Mesendoderm (in vitro differentiated cells): ENCODE measurements at regions not wholly inside any gene's neighbourhood (a gene's known extent, or its start where the extent isn't known, plus 50 kb on each side); places are given as distances from the start of the nearest gene placed in this dataset.

Experiments
- DNase-seq: peaks from one replicate; pipeline ENCODE4 v3.0.0; 2013
- H2AK5ac ChIP-seq: 2 replicates; pipeline ENCODE4 v1.6.1; 2013; ENCODE audit warnings: low read length, inconsistent platforms
- H2BK120ac ChIP-seq: 2 replicates; pipeline ENCODE4 v1.6.1; 2013; ENCODE audit warnings: low read depth, mild to moderate bottlenecking, low read length, moderate library complexity, mixed read lengths
- H2BK15ac ChIP-seq: replicated peaks from 2 replicates; pipeline ENCODE4 v1.6.1; 2013; ENCODE audit warnings: low read depth, mild to moderate bottlenecking, moderate library complexity
- H2BK5ac ChIP-seq: 2 replicates; pipeline ENCODE4 v1.6.1; 2013; ENCODE audit warnings: low read length, inconsistent platforms
- H3K18ac ChIP-seq: 2 replicates; pipeline ENCODE4 v1.6.1; 2013; ENCODE audit warnings: mild to moderate bottlenecking, low read length, mixed read lengths
- H3K23ac ChIP-seq: one replicate; pipeline ENCODE4 v1.6.1; 2013; ENCODE audit warnings: low read length
- H3K27ac ChIP-seq: 2 replicates; pipeline ENCODE4 v1.5.1; 2013; ENCODE audit warnings: low read depth, mild to moderate bottlenecking, inconsistent platforms, low read length, moderate library complexity
- H3K27me3 ChIP-seq: 2 replicates; pipeline ENCODE4 v1.6.1; 2013; ENCODE audit warnings: low read length, control low read depth, mild to moderate bottlenecking, inconsistent platforms; ENCODE audit not compliant: insufficient read depth, poor library complexity
- H3K36me3 ChIP-seq: 2 replicates; pipeline ENCODE4 v1.6.1; 2013; ENCODE audit warnings: low read length, inconsistent platforms; ENCODE audit not compliant: control insufficient read depth, insufficient read depth
- H3K4ac ChIP-seq: one replicate; pipeline ENCODE4 v1.6.1; 2013; ENCODE audit warnings: low read depth, mild to moderate bottlenecking, low read length, moderate library complexity
- H3K4me1 ChIP-seq: 2 replicates; pipeline ENCODE4 v1.6.1; 2013; ENCODE audit warnings: low read depth, low read length, inconsistent platforms; ENCODE audit not compliant: control insufficient read depth
- H3K4me2 ChIP-seq: 2 replicates; pipeline ENCODE4 v1.6.1; 2013; ENCODE audit warnings: low read length
- H3K4me3 ChIP-seq: 2 replicates; pipeline ENCODE4 v1.5.1; 2013; ENCODE audit warnings: mild to moderate bottlenecking, low read length
- H3K56ac ChIP-seq: one replicate; pipeline ENCODE4 v1.6.1; 2013; ENCODE audit warnings: low read length
- H3K79me1 ChIP-seq: 2 replicates; pipeline ENCODE4 v1.6.1; 2013; ENCODE audit warnings: low read length, inconsistent platforms
- H3K79me2 ChIP-seq: 2 replicates; pipeline ENCODE4 v1.6.1; 2013; ENCODE audit warnings: mild to moderate bottlenecking, low read length; ENCODE audit not compliant: control insufficient read depth, insufficient read depth
- H3K9ac ChIP-seq: 2 replicates; pipeline ENCODE4 v1.6.1; 2013; ENCODE audit warnings: low read length, inconsistent platforms
- H4K5ac ChIP-seq: one replicate; pipeline ENCODE4 v1.6.1; 2013; ENCODE audit warnings: low read length
- H4K8ac ChIP-seq: one replicate; pipeline ENCODE4 v1.6.1; 2013; ENCODE audit warnings: low read depth, mild to moderate bottlenecking, control low read depth, low read length, moderate library complexity
- WGBS: extraction: QIAGEN DNeasy Blood & Tissue Kit; methylation state at CpG from one replicate; pipeline ENCODE4 v1.1.7; 2013; ENCODE audit warnings: low lambda C conversion rate, missing lambda C conversion rate; ENCODE audit not compliant: insufficient coverage; ENCODE audit errors: extremely low coverage; 5-methylcytosine and 5-hydroxymethylcytosine counted together

- no peak overlapping the region for H4K8ac ChIP-seq
These were observed 493.5 kb downstream of the MTRR start for GRCh38 chr5:8362495-8362894.

GRCh38 chr5:8363138-8363537 is 494.2 kb downstream of the MTRR start:
- Histone ChIP-seq H3K27me3 (no peaks in the 10 kb centered on the region), H3K27ac (no peak overlapping the region), H2BK5ac (no peak overlapping the region), H3K36me3 (no peaks in the 10 kb centered on the region), H3K79me2 (no peaks in the 10 kb centered on the region), H3K79me1 (no peaks in the 10 kb centered on the region), H2AK5ac (no peak overlapping the region), H3K4me1 (no peaks in the 10 kb centered on the region), H3K4me2 (no peak overlapping the region), H2BK15ac (no peak overlapping the region), H4K8ac (no peak overlapping the region), H4K5ac (no peak overlapping the region), H2BK120ac (no peak overlapping the region), H3K56ac (no peak overlapping the region), H3K23ac (no peak overlapping the region), H3K18ac (no peak overlapping the region), H3K4me3 (no peak overlapping the region), H3K4ac (no peak overlapping the region), H3K9ac (no peak overlapping the region)
- WGBS: no CpG with 5 or more reads among the region's 3 CpGs
- no peak for DNase-seq

More at GRCh38 chr5:8362495-8362894, 493.5 kb downstream of the MTRR start:
- no peaks in the 10 kb centered on the region for H3K79me2 ChIP-seq
- no peak overlapping the region for H2AK5ac ChIP-seq
- no peak overlapping the region for H3K9ac ChIP-seq
- H3K36me3 ChIP-seq: no peaks in the 10 kb centered on the region
- H2BK15ac ChIP-seq: no peak overlapping the region
- H3K4me1 ChIP-seq: no peaks in the 10 kb centered on the region
- H3K27ac ChIP-seq: no peak overlapping the region
- no peak overlapping the region for H3K4ac ChIP-seq
- H3K23ac ChIP-seq: no peak overlapping the region
- no peaks in the 10 kb centered on the region for H3K79me1 ChIP-seq
- no peak overlapping the region for H4K5ac ChIP-seq
- no peak overlapping the region for H2BK120ac ChIP-seq
- no peak overlapping the region for H3K4me2 ChIP-seq
- H3K18ac ChIP-seq: no peak overlapping the region
- no peak overlapping the region for H2BK5ac ChIP-seq
- no peak overlapping the region for H3K4me3 ChIP-seq
- no CpG with 5 or more reads among the region's 1 CpG for WGBS
- no peak overlapping the region for H3K56ac ChIP-seq
- H3K27me3 ChIP-seq: no peaks in the 10 kb centered on the region
- DNase-seq: no peak

GRCh38 chr5:8366266-8366665 is 497.3 kb downstream of the MTRR start:
- H3K56ac ChIP-seq: no peak overlapping the region

GRCh38 chr5:8376478-8376877 is 507.5 kb downstream of the MTRR start:
- H3K9ac ChIP-seq: no peak overlapping the region
- no peak overlapping the region for H3K4me3 ChIP-seq
- H2BK120ac ChIP-seq: no peak overlapping the region
- no peak overlapping the region for H3K4me2 ChIP-seq
- H2AK5ac ChIP-seq: no peak overlapping the region
- H4K5ac ChIP-seq: no peak overlapping the region
- no peaks in the 10 kb centered on the region for H3K27me3 ChIP-seq
- no peak overlapping the region for H3K56ac ChIP-seq
- H3K36me3 ChIP-seq: no peaks in the 10 kb centered on the region
- H2BK5ac ChIP-seq: no peak overlapping the region
- no peak overlapping the region for H2BK15ac ChIP-seq
- no peaks in the 10 kb centered on the region for H3K79me1 ChIP-seq
- no peaks in the 10 kb centered on the region for H3K79me2 ChIP-seq
- no peak overlapping the region for H3K27ac ChIP-seq
- WGBS: no CpG with 5 or more reads among the region's 2 CpGs
- no peak overlapping the region for H3K18ac ChIP-seq
- no peak for DNase-seq
- no peak overlapping the region for H3K23ac ChIP-seq
- H4K8ac ChIP-seq: no peak overlapping the region
- no peak overlapping the region for H3K4ac ChIP-seq
- H3K4me1 ChIP-seq: no peaks in the 10 kb centered on the region

More at GRCh38 chr5:8366266-8366665, 497.3 kb downstream of the MTRR start:
- H3K4me1 ChIP-seq: no peaks in the 10 kb centered on the region
- no peak for DNase-seq
- no peak overlapping the region for H4K5ac ChIP-seq
- H4K8ac ChIP-seq: no peak overlapping the region
- no peaks in the 10 kb centered on the region for H3K36me3 ChIP-seq
- H3K27ac ChIP-seq: no peak overlapping the region
- no peak overlapping the region for H3K4me3 ChIP-seq
- H2BK5ac ChIP-seq: no peak overlapping the region
- no peak overlapping the region for H3K9ac ChIP-seq
- no peak overlapping the region for H3K23ac ChIP-seq
- H3K18ac ChIP-seq: no peak overlapping the region
- no peak overlapping the region for H3K4ac ChIP-seq
- H3K79me1 ChIP-seq: no peaks in the 10 kb centered on the region
- H3K4me2 ChIP-seq: no peak overlapping the region
- no CpG with 5 or more reads among the region's 6 CpGs for WGBS
- no peaks in the 10 kb centered on the region for H3K27me3 ChIP-seq
- no peaks in the 10 kb centered on the region for H3K79me2 ChIP-seq
- H2AK5ac ChIP-seq: no peak overlapping the region
- H2BK15ac ChIP-seq: no peak overlapping the region
- H2BK120ac ChIP-seq: no peak overlapping the region

GRCh38 chr5:8381972-8382371 is 513.0 kb downstream of the MTRR start:
- Histone ChIP-seq H3K9ac (no peak overlapping the region), H3K79me2 (no peaks in the 10 kb centered on the region), H3K56ac (no peak overlapping the region), H3K36me3 (no peaks in the 10 kb centered on the region), H3K27me3 (no peaks in the 10 kb centered on the region), H3K23ac (no peak overlapping the region), H2BK5ac (no peak overlapping the region), H4K8ac (no peak overlapping the region), H3K4me3 (no peak overlapping the region), H3K4ac (no peak overlapping the region), H3K18ac (no peak overlapping the region), H4K5ac (no peak overlapping the region), H2BK15ac (no peak overlapping the region), H2BK120ac (no peak overlapping the region), H3K27ac (no peak overlapping the region), H3K79me1 (no peaks in the 10 kb centered on the region), H3K4me1 (no peaks in the 10 kb centered on the region), H2AK5ac (no peak overlapping the region), H3K4me2 (no peak overlapping the region)
- no peak for DNase-seq

GRCh38 chr5:8382456-8382855 is 513.5 kb downstream of the MTRR start:
- Histone ChIP-seq H3K79me1 (no peaks in the 10 kb centered on the region), H4K5ac (no peak overlapping the region), H4K8ac (no peak overlapping the region), H3K27ac (no peak overlapping the region), H3K4me2 (no peak overlapping the region), H3K56ac (no peak overlapping the region), H3K18ac (no peak overlapping the region), H2BK5ac (no peak overlapping the region), H3K27me3 (no peaks in the 10 kb centered on the region), H2AK5ac (no peak overlapping the region), H3K36me3 (no peaks in the 10 kb centered on the region), H3K4me1 (no peaks in the 10 kb centered on the region), H3K9ac (no peak overlapping the region), H3K4ac (no peak overlapping the region), H2BK15ac (no peak overlapping the region), H3K23ac (no peak overlapping the region), H3K4me3 (no peak overlapping the region), H3K79me2 (no peaks in the 10 kb centered on the region), H2BK120ac (no peak overlapping the region)
- DNase-seq: no peak
- WGBS: no CpG with 5 or more reads among the region's 5 CpGs
